ENCODE measurements at regions not wholly inside any gene's neighbourhood (a gene's known extent, or its start where the extent isn't known, plus 50 kb on each side); places are given as distances from the start of the nearest gene placed in this dataset.

DNA sequence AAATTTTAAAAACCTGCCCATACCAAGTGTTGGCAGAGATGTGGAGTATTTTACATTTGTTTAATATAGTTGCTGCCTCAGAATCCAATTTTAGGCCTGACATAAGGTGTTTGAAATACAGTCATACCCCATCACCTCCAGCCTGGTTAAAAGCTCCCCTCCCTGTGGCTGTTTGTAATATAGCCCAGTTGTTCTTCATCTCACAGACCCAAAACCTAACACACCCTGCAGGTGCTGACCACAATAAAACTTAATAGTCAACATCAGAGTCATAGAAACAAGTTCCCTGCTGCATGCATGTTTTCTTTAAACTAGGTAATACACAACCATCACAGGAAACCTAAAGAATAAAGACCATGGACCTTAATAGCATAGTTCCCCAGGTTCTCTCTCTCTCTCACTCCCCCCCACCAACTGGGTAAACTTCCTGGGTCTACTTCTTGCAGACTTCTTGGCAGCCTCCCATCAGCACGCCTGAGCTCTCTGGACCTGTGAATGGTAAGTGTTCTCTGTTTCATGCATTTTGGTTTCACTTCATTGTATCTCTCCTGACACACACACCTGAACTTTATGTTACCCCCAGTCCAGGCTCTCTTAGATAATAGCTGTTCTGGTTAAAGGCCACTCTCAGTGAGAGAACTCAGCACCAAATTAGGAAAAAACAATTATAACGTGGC is 1369.9 kb downstream of the EFNB2 start:
- no peak overlapping the region for H3K4me3 ChIP-seq (ENCODE audit: low read depth, low read length)
- TF ChIP-seq, protein P1, sequence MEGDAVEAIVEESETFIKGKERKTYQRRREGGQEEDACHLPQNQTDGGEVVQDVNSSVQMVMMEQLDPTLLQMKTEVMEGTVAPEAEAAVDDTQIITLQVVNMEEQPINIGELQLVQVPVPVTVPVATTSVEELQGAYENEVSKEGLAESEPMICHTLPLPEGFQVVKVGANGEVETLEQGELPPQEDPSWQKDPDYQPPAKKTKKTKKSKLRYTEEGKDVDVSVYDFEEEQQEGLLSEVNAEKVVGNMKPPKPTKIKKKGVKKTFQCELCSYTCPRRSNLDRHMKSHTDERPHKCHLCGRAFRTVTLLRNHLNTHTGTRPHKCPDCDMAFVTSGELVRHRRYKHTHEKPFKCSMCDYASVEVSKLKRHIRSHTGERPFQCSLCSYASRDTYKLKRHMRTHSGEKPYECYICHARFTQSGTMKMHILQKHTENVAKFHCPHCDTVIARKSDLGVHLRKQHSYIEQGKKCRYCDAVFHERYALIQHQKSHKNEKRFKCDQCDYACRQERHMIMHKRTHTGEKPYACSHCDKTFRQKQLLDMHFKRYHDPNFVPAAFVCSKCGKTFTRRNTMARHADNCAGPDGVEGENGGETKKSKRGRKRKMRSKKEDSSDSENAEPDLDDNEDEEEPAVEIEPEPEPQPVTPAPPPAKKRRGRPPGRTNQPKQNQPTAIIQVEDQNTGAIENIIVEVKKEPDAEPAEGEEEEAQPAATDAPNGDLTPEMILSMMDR (conservative IDR thresholded peaks at IDR 0.05; ENCODE audit: low read depth, low read length), result no peak
- DNase-seq (ENCODE audit: low read depth), result no peak

DNA sequence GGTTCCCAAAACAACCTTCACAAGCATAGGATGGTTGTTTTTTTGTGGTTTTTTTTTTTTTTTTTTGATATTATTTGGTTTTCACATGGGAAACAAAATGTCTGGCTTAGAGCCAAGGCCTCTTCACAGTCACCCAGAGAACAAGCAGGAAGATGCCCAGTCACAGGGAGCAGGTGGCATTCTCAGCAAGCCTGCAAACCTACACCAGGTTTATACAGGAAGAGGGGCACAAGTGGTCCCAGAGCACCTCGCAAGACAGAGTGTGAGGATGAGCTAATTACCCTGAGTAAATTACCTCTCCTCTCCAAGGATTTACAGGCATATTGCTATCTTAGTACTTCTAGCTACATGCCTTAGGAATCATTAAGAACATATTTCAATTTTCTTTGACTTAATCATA is 1375.6 kb downstream of the EFNB2 start:
- TF ChIP-seq, protein P1 (conservative IDR thresholded peaks at IDR 0.05; ENCODE audit: low read depth, low read length), result no peak
- no peak overlapping the region for H3K4me3 ChIP-seq (ENCODE audit: low read depth, low read length)
- DNase-seq (ENCODE audit: low read depth), result no peak

DNA sequence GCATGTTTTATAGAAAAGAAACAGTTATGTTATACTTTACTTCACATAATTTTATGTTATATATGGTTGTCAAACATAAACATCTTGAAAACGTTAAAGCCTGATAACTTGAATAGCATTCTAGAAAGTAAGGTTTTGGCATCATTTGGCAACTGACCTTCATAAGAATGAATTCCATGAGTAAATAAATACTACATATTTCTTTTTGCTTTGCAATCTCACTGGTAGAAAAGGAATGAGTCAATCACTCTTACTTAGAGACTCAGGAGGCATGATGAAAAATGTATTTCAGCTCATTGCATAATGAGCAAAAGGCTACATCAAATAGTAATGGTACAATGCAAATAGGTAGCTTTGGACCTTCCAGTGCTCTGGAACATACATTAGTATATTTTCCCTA is 1381.9 kb downstream of the EFNB2 start:
- DNase-seq (ENCODE audit: low read depth), result no peak
- TF ChIP-seq, protein P1 (conservative IDR thresholded peaks at IDR 0.05; ENCODE audit: low read depth, low read length), result no peak
- H3K4me3 ChIP-seq (ENCODE audit: low read depth, low read length), result no peak overlapping the region

DNA sequence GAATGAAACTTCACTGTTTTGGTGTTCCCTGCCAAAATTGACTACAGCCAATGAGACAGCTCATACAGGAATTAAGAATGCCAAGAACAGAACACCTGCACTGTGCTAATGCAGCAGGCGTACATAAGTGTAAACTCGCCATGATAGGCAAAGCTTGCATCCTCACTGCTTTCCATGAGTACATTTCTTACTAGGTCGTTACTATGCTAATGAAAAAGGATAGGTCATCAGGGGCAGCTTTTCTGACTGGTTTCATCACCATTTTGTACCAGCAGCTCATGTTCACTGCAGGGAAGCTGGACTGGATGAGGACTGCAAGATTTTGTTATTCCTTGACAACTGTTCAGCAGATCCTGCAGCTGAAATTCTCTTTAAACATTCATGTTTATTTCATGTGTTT is 1383.8 kb downstream of the EFNB2 start:
- TF ChIP-seq, protein P1 (conservative IDR thresholded peaks at IDR 0.05; ENCODE audit: low read depth, low read length), result no peak
- DNase-seq (ENCODE audit: low read depth), result no peak
- H3K4me3 ChIP-seq (ENCODE audit: low read depth, low read length), result no peak overlapping the region

DNA sequence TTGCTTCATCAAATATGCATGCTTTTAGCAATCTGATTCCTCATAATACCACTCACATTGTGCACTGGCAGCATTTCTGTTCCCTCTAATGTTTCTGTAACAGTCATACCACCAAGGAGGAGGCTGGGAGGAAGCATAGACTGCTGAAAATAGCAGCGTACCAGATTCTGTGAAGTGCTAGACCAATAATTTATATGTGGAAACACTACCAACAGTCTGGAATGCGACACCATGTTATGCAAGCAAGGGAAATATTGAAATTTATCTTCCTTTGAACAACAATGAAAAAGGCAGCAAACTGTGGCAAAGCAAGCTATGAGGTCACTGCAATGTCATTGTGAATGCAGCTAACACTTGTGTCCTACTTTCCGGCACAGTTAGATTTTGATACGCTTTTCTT is 1388.0 kb downstream of the EFNB2 start:
- TF ChIP-seq, protein P1 (conservative IDR thresholded peaks at IDR 0.05; ENCODE audit: low read depth, low read length), result no peak
- DNase-seq (ENCODE audit: low read depth), result no peak
- no peak overlapping the region for H3K4me3 ChIP-seq (ENCODE audit: low read depth, low read length)

DNA sequence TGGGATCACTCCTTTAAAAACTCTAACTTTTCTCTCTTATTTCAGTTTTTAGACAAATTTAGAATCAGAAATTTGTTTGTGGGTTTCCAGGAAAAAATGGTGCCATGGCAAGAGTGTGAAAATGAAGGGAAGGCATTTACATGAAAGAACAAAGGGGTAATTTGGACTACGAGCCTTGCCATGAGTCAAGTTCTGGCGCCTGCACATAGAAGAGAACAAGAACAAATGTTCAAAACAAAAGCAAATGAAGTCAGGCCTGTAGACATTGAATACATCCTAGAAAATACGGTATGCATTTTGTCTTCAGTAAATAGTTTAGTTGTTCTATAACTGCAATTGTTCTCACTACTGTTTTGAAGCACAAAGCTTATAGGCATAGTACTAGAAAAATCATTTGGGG is 1390.5 kb downstream of the EFNB2 start:
- TF ChIP-seq, protein P1 (conservative IDR thresholded peaks at IDR 0.05; ENCODE audit: low read depth, low read length), result no peak
- H3K4me3 ChIP-seq (ENCODE audit: low read depth, low read length), result no peak overlapping the region
- no peak for DNase-seq (ENCODE audit: low read depth)

DNA sequence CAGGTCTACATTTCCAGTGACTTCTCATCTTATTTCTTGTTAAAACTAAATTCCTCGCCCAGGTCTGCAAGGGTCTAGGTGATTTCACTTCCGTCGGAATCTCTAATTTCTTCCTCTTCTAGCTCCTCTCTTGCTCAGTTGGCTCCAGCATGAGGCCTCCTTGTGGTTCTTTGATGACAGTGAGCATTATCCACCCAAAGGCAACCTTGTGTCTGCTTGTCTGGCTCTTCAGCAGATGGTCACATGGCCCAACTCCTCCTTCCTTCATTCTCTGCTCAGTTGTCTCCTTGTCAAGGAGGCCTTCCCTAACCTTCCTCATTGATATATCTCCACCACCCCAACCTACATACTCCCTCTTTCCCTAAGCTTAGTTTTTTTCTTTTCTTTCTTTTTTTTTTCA is 1391.4 kb downstream of the EFNB2 start:
- no peak for DNase-seq (ENCODE audit: low read depth)
- TF ChIP-seq, protein P1 (conservative IDR thresholded peaks at IDR 0.05; ENCODE audit: low read depth, low read length), result no peak
- H3K4me3 ChIP-seq (ENCODE audit: low read depth, low read length), result no peak overlapping the region
